ENCODE measurements at regions not wholly inside any gene's neighbourhood (a gene's known extent, or its start where the extent isn't known, plus 50 kb on each side); places are given as distances from the start of the nearest gene placed in this dataset.

DNA sequence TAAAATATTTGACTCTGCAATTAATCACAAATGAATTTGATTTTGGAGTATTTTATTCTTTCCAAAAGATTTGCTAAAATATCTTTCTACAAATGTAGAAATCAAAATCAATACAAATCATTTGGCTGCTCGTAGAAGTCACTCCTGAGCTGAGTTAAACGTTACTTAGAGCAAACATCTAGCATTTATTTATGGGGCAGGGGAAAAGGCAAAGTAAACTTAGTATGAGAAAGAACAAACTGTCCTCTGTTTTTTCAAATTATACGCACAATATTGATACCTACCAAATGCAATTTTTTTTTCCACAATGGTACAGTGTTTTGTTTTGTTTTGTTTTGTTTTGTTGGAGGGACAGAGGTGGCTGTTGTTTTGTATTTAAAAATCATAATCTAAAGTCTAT lies 233.8 kb downstream of the TTLL7 start:
- TF ChIP-seq KAT7 (CRISPR knock-in tag; IDR thresholded peaks at IDR 0.05; ENCODE audit: borderline replicate concordance) = no peak
- TF ChIP-seq ZNF423 (CRISPR knock-in tag; IDR thresholded peaks at IDR 0.05) = no peak
- TF ChIP-seq, protein P1, sequence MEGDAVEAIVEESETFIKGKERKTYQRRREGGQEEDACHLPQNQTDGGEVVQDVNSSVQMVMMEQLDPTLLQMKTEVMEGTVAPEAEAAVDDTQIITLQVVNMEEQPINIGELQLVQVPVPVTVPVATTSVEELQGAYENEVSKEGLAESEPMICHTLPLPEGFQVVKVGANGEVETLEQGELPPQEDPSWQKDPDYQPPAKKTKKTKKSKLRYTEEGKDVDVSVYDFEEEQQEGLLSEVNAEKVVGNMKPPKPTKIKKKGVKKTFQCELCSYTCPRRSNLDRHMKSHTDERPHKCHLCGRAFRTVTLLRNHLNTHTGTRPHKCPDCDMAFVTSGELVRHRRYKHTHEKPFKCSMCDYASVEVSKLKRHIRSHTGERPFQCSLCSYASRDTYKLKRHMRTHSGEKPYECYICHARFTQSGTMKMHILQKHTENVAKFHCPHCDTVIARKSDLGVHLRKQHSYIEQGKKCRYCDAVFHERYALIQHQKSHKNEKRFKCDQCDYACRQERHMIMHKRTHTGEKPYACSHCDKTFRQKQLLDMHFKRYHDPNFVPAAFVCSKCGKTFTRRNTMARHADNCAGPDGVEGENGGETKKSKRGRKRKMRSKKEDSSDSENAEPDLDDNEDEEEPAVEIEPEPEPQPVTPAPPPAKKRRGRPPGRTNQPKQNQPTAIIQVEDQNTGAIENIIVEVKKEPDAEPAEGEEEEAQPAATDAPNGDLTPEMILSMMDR (IDR thresholded peaks at IDR 0.05) = no peak
- TF ChIP-seq, protein P2, sequence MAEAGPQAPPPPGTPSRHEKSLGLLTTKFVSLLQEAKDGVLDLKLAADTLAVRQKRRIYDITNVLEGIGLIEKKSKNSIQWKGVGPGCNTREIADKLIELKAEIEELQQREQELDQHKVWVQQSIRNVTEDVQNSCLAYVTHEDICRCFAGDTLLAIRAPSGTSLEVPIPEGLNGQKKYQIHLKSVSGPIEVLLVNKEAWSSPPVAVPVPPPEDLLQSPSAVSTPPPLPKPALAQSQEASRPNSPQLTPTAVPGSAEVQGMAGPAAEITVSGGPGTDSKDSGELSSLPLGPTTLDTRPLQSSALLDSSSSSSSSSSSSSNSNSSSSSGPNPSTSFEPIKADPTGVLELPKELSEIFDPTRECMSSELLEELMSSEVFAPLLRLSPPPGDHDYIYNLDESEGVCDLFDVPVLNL (CRISPR knock-in tag; IDR thresholded peaks at IDR 0.05; ENCODE audit: borderline replicate concordance, low read depth) = no peak
- TF ChIP-seq, protein P3, sequence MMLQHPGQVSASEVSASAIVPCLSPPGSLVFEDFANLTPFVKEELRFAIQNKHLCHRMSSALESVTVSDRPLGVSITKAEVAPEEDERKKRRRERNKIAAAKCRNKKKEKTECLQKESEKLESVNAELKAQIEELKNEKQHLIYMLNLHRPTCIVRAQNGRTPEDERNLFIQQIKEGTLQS (CRISPR knock-in tag; conservative IDR thresholded peaks at IDR 0.05) = no peak
- no peak for TF ChIP-seq TCF7 (CRISPR knock-in tag; IDR thresholded peaks at IDR 0.05; ENCODE audit: low read depth)
- TF ChIP-seq, protein P4, sequence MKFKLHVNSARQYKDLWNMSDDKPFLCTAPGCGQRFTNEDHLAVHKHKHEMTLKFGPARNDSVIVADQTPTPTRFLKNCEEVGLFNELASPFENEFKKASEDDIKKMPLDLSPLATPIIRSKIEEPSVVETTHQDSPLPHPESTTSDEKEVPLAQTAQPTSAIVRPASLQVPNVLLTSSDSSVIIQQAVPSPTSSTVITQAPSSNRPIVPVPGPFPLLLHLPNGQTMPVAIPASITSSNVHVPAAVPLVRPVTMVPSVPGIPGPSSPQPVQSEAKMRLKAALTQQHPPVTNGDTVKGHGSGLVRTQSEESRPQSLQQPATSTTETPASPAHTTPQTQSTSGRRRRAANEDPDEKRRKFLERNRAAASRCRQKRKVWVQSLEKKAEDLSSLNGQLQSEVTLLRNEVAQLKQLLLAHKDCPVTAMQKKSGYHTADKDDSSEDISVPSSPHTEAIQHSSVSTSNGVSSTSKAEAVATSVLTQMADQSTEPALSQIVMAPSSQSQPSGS (CRISPR knock-in tag; IDR thresholded peaks at IDR 0.05; ENCODE audit: borderline replicate concordance, low read depth) = no peak
- no peak for TF ChIP-seq CREM (CRISPR knock-in tag; IDR thresholded peaks at IDR 0.05)
